UCSD-AML1 (cell line): ENCODE measurements at regions not wholly inside any gene's neighbourhood (a gene's known extent, or its start where the extent isn't known, plus 50 kb on each side); places are given as distances from the start of the nearest gene placed in this dataset.

Experiments
- DNase-seq: peaks from one replicate; lab custom pipeline; 2025; ENCODE audit not compliant: unreplicated experiment; lab: John Stamatoyannopoulos, UW

- DNase-seq: no peak
Observed at GRCh38 chr4:159723341-159724048, 620.6 kb downstream of the RAPGEF2 start.

DNA sequence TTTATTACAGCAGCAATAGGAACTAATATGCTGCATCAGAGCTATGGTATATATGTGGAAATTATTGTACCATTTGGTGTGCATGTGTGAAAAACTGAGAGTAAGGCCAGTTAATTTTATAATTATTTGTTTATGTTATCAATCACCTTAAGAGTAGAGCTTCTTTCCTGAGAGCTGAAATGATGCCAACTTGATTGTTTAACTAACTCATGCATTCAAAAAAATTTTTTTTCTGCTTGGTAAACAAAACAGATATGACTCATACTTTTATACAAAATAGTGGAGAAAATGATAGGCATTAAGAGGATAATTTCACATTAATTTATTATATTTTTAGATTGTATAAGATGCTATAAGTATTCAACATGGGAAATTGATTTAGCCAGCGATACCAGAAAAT, 622.7 kb downstream of the RAPGEF2 start:
- DNase-seq: no peak

DNA sequence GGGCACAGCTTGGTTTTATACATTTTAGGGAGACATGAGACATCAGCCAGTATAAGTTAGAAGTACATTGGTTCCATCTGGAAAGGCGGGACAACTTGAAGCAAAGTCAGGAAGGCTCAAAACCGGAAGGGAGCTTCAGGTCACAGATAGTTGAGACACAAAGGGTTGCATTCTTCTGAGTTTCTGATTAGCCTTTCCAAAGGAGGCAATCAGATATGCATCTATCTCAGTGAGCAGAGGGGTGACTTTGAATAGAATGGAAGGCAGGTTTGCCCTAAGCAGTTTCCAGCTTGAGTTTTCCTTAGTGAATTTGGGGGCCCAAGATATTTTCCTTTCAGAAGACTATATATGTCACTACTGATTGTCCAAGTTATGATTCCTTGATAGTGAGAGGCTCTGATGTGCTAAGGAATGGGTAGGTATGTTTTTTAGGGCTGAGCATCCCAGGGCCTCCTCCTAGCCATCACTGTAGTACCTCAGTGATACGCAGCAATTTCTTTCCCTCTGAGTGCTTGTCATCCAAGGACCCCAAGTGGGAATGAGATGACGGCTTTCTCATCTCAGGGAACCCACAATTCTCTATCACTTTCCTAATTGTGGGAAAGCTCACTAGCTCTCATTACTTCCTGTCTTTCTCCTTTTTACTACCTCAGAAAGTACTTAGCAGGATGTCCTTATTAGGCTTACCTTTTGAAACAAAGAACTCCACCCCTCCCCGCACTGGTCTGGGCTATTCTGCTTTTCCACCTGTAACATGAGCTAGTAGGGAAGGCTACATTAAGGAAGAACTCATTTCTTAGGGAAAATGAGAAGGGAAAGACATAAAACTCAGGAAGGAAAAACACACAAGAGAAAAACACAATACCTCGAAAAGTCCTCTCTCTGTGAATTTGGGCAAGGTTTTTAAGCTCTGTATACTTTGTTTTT, 632.7 kb downstream of the RAPGEF2 start:
- DNase-seq: no peak

GRCh38 chr4:159736411-159736810, 633.5 kb downstream of the RAPGEF2 start:
- no peak for DNase-seq

- DNase-seq: no peak
Observed at GRCh38 chr4:159743971-159744370, 641.1 kb downstream of the RAPGEF2 start.

GRCh38 chr4:159747983-159748382, 645.1 kb downstream of the RAPGEF2 start:
- DNase-seq: no peak

GRCh38 chr4:159748834-159749444, 646.1 kb downstream of the RAPGEF2 start:
- no peak for DNase-seq

DNA sequence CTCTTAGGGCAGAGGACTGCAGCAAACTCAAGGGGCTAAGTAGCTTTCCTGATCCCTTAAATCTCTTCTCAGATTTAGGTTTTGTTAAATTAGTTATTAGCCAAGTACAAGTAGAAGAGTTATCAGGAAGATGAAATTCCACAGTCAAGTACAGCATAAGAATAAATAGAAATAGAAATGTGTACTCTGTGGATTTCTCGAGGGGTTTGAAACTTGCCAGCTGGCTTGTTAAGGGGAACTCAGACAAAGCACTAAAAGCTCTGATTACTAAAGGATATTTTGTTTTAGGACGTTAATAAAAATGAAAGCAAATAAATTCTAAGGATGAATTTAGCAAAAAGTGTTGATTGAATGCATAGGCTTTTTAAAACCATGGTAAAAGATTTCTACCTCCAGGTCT, 654.6 kb downstream of the RAPGEF2 start:
- DNase-seq: no peak

GRCh38 chr4:159758061-159758460, 655.2 kb downstream of the RAPGEF2 start:
- no peak for DNase-seq

GRCh38 chr4:159762672-159763071, 659.8 kb downstream of the RAPGEF2 start:
- no peak for DNase-seq

DNA sequence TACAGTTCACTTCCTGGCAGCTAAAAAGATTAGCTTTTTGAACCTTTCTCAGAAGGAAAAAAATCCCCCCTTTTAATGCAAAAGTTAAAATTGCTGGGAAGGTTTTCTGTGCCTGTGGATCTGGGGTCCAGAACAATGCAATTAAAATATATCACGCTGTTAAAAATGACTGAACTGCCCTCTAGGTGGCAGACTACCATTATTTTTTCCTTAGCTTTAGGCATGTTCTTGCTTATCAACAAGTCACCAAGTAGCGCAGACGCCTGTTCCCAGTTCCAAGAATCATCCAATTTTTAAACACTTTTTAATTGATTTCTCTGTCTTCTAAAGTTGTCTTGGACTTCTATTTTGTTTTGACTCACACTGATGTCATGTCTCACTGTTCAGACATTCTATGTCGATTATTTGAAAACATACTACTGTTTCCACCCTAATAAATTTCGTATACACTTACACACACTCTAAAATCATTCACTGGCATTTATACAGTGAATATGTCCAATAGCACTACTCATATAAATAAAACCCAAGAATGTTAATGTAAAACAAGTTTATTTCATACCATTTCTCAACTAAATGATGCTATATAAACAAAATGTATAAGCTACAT, 661.6 kb downstream of the RAPGEF2 start:
- DNase-seq: peak; percentile 6

DNA sequence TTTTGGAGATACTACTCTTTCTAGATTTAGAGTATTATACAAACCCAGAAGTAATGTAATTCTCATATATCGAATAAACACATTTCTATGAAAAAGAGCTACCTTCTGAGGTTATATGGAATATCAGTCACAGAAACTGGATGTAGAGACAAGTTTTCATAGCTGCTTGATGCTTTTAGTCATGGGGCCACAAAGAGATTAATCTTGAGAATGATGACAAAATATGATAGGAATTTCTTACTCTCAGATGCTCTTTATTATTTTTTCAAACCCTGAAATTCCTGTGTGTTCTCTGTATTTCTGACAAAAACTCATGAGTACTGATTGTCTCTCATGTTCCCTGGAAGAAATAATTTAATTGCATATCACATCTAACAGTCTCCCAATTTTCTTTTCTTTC, 662.5 kb downstream of the RAPGEF2 start:
- no peak for DNase-seq

GRCh38 chr4:159766241-159766640, 663.4 kb downstream of the RAPGEF2 start:
- no peak for DNase-seq

DNA sequence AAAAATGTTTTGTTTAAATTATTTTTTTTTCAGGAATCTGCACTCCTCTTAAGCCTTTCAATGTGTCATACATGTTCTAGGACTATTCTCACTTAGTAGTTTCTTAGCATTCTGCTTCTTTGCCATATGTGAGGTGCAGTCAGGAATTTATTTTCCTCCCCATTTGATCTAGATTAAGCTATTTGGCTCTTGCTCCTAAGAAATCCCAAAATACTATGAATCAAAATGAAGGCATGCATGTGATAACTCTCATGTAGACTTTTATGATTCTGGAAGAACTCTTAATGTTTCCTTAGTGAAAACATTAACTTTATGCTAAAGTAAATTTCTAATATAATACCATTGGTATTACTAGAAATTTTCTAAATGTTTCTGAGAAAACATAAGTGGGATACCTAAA, 664.5 kb downstream of the RAPGEF2 start:
- no peak for DNase-seq

GRCh38 chr4:159768016-159768415, 665.1 kb downstream of the RAPGEF2 start:
- no peak for DNase-seq

DNA sequence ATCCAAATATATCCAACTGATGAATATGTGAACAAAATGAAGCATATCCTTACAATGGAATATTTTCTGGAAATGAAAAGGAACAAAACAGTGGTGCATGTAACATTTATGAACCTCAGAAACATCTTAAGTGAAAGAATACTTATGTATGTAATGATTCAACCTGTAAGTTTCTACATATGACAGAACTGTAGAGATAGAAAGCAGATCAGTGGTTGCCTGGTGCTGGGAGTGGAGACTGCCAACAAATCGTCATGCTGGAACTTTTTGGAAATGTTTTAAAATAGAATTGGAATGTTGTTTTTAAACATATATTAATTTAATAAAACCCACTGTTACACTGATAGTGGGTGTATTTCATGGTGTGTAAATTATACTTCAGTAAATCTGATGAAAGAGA, 667.5 kb downstream of the RAPGEF2 start:
- DNase-seq: no peak

GRCh38 chr4:159770969-159771368, 668.1 kb downstream of the RAPGEF2 start:
- no peak for DNase-seq

- no peak for DNase-seq
Observed at GRCh38 chr4:159776961-159777360, 674.1 kb downstream of the RAPGEF2 start.

DNA sequence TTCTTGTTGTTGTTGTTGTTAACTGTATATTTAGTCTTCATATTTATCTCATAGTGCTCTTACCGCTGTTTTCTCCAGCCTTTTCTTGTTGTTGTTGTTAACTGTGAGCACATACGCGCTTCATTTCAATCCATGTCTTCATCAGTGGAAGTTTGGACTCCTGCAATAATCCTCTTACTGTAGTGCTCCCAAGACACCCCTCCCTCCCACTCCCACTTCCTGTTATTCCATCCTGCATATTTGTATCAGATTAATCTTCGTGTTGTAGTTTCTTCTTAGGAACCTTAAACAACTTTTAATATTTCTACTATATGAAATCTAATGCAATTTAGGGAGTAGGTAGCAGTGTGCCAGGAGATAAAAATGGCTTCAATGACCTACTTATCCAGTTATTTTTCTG, 674.8 kb downstream of the RAPGEF2 start:
- DNase-seq: no peak

DNA sequence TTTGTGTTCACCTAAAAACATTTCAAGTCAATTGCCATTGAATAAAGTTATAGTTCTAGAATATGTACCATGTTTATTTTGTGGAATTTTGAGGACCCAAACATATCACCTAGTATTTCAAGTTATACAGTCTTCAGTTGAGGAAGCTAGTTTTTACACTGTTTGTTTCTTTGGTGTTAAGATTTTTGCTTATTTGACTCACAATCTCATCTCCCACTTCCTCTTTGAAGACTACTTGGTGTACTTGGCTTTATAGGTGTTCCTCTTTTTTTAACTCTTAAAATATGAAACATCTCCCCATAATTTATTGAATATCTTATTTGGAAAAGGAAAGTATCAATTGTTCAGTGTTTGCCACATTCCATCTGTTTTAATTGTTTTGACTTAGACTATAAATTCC, 675.4 kb downstream of the RAPGEF2 start:
- DNase-seq: no peak

DNA sequence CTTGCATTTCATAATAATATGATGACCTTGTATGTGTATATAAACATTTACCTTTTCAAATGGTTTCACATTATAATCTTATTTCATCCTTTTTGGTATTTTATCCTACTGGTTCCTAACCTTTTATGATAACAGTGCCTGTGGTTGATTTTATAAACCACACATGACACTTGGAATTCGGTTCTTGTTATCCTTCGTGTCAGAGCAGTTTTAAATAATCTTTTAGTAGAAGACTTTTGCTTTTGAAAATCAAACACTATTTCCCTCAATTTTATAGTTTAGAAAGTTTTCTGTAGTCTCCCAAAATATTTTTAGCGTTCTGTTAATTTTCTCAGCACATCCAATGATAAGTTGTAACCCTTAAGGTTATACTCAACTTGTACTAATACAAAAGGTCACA, 676.8 kb downstream of the RAPGEF2 start:
- no peak for DNase-seq
